SU-DHL-6 (cell line): ENCODE measurements at regions not wholly inside any gene's neighbourhood (a gene's known extent, or its start where the extent isn't known, plus 50 kb on each side); places are given as distances from the start of the nearest gene placed in this dataset.

Experiments used
- H2AFZ ChIP-seq: fragments of 200-600 bp; sonication (generic); 2 replicates; pipeline ENCODE4 v1.6.1; 2014; ENCODE audit warnings: low read depth, mild to moderate bottlenecking, moderate library complexity, mixed read lengths, antibody characterized with exemption, low read length; ENCODE audit not compliant: severe bottlenecking
- H3F3A ChIP-seq: fragments of 200-600 bp; shearing (Covaris generic); 2 replicates; pipeline ENCODE4 v1.6.0; 2016; ENCODE audit warnings: antibody characterized with exemption, mild to moderate bottlenecking; ENCODE audit not compliant: insufficient read depth
- H3K27ac ChIP-seq: fragments of 200-600 bp; sonication (generic); 2 replicates; pipeline ENCODE4 v1.5.1; 2016; ENCODE audit warnings: low read depth, mild to moderate bottlenecking, low read length, moderate library complexity, mixed read lengths
- H3K27me3 ChIP-seq: fragments of 200-600 bp; sonication (generic), shearing (Covaris generic); 2 replicates; pipeline ENCODE4 v1.6.0; 2014; ENCODE audit warnings: mild to moderate bottlenecking, low read length
- H3K36me3 ChIP-seq: fragments of 200-600 bp; sonication (generic); 2 replicates; pipeline ENCODE4 v1.6.1; 2014; ENCODE audit warnings: mild to moderate bottlenecking, low read length, mixed read lengths
- H3K4me2 ChIP-seq: fragments of 300-600, 200-600 bp; shearing (Covaris generic), sonication (generic); 2 replicates; pipeline ENCODE4 v1.6.0; 2014; ENCODE audit warnings: low read length, low read depth, mild to moderate bottlenecking; ENCODE audit not compliant: poor library complexity, severe bottlenecking
- H3K4me3 ChIP-seq: fragments of 200-600 bp; sonication (generic); 2 replicates; pipeline ENCODE4 v1.5.1; 2014; ENCODE audit warnings: antibody characterized with exemption, low read length, mild to moderate bottlenecking, mixed read lengths; ENCODE audit not compliant: insufficient read depth, poor library complexity, severe bottlenecking
- H3K79me2 ChIP-seq: fragments of 200-600 bp; sonication (generic); 2 replicates; pipeline ENCODE4 v1.6.1; 2014; ENCODE audit warnings: mild to moderate bottlenecking, low read length, moderate library complexity; ENCODE audit not compliant: insufficient read depth
- H3K9ac ChIP-seq: fragments of 200-600 bp; sonication (generic); 2 replicates; pipeline ENCODE4 v1.7.0; 2014; ENCODE audit warnings: mild to moderate bottlenecking, low read length
- H3K9me2 ChIP-seq: fragments of 200-600 bp; sonication (generic); replicated peaks from 2 replicates; pipeline ENCODE4 v1.6.1; 2014; ENCODE audit warnings: low read length; ENCODE audit not compliant: insufficient read depth
- H3K9me3 ChIP-seq: fragments of 200-600 bp; sonication (generic); 2 replicates; pipeline ENCODE4 v1.6.1; 2014; ENCODE audit warnings: low read length, mixed read lengths; ENCODE audit not compliant: insufficient read depth
- H4K20me1 ChIP-seq: fragments of 200-600 bp; sonication (generic); 2 replicates; pipeline ENCODE4 v1.6.1; 2014; ENCODE audit warnings: low read depth, mild to moderate bottlenecking, antibody characterized with exemption, low read length, moderate library complexity, mixed read lengths
- EZH2phosphoT487 ChIP-seq: fragments of 200-600 bp; sonication (generic), shearing (Covaris generic); conservative IDR thresholded peaks from 2 replicates; pipeline ENCODE4 v1.6.1; 2018; ENCODE audit warnings: mild to moderate bottlenecking, antibody characterized with exemption, low read length, moderate library complexity, mixed read lengths
- TF ChIP-seq, protein P1 (sequence below): fragments of 200-600 bp; sonication (generic); IDR thresholded peaks from one replicate; pipeline ENCODE4 v1.5.1; 2017; ENCODE audit warnings: antibody characterized with exemption, mild to moderate bottlenecking, low read length, moderate library complexity; ENCODE audit not compliant: insufficient read depth, poor library complexity, severe bottlenecking

GRCh38 chr6:92687278-92687677 lies 732.1 kb downstream of the EPHA7 start:
- Histone ChIP-seq H3K9me3 (no peaks in the 10 kb centered on the region), H3K79me2 (no peaks in the 10 kb centered on the region), H4K20me1 (no peaks in the 10 kb centered on the region), H3F3A (no peaks in the 10 kb centered on the region), H3K9me2 (no peaks in the 10 kb centered on the region), H2AFZ (no peak overlapping the region), H3K36me3 (no peaks in the 10 kb centered on the region), H3K27ac (no peak overlapping the region), H3K27me3 (no peaks in the 10 kb centered on the region), H3K9ac (no peak overlapping the region), H3K4me3 (no peak overlapping the region), H3K4me2 (no peak overlapping the region)
- TF ChIP-seq, protein P1, sequence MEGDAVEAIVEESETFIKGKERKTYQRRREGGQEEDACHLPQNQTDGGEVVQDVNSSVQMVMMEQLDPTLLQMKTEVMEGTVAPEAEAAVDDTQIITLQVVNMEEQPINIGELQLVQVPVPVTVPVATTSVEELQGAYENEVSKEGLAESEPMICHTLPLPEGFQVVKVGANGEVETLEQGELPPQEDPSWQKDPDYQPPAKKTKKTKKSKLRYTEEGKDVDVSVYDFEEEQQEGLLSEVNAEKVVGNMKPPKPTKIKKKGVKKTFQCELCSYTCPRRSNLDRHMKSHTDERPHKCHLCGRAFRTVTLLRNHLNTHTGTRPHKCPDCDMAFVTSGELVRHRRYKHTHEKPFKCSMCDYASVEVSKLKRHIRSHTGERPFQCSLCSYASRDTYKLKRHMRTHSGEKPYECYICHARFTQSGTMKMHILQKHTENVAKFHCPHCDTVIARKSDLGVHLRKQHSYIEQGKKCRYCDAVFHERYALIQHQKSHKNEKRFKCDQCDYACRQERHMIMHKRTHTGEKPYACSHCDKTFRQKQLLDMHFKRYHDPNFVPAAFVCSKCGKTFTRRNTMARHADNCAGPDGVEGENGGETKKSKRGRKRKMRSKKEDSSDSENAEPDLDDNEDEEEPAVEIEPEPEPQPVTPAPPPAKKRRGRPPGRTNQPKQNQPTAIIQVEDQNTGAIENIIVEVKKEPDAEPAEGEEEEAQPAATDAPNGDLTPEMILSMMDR: no peak
- no peak for TF ChIP-seq EZH2phosphoT487

DNA sequence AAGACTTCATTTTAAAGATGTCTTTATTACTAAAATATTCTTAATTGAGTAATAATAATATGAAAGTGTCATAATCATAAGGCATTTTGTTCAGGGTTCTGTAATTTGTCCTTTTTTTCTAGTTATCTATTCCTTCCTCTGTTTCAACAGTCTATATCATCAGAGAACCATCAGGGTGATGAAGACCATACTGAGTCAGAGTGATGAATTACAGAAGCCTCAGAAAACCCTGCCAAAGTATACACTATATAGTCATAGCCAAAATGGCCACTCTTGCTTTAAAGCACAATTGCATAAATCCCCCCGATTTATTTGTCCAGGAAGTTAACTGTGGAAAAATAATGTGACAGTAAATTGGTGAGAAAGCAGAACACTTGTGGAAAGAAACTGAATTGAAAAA lies 735.0 kb downstream of the EPHA7 start:
- Histone ChIP-seq H2AFZ (no peak overlapping the region), H3K27ac (no peak overlapping the region), H3K36me3 (no peaks in the 10 kb centered on the region), H3K9me3 (no peaks in the 10 kb centered on the region), H3K79me2 (no peaks in the 10 kb centered on the region), H3K9me2 (no peaks in the 10 kb centered on the region), H4K20me1 (no peaks in the 10 kb centered on the region), H3K4me3 (no peak overlapping the region), H3K27me3 (no peaks in the 10 kb centered on the region), H3K9ac (no peak overlapping the region), H3K4me2 (no peak overlapping the region), H3F3A (no peaks in the 10 kb centered on the region)
- no peak for TF ChIP-seq EZH2phosphoT487
- TF ChIP-seq, protein P1: no peak

- H3K9me2 ChIP-seq: no peaks in the 10 kb centered on the region
- H3K27ac ChIP-seq: no peak overlapping the region
- no peaks in the 10 kb centered on the region for H3K36me3 ChIP-seq
- H3K4me3 ChIP-seq: no peak overlapping the region
- H3F3A ChIP-seq: no peaks in the 10 kb centered on the region
- no peak overlapping the region for H3K9ac ChIP-seq
- no peaks in the 10 kb centered on the region for H3K9me3 ChIP-seq
- H3K27me3 ChIP-seq: no peaks in the 10 kb centered on the region
- H4K20me1 ChIP-seq: no peaks in the 10 kb centered on the region
- H3K4me2 ChIP-seq: no peak overlapping the region
- TF ChIP-seq, protein P1: no peak
- no peak for TF ChIP-seq EZH2phosphoT487
- H2AFZ ChIP-seq: no peak overlapping the region
- H3K79me2 ChIP-seq: no peaks in the 10 kb centered on the region
Observed at GRCh38 chr6:92683748-92684147, 735.6 kb downstream of the EPHA7 start.
